G401 (cell line): ENCODE measurements at regions not wholly inside any gene's neighbourhood (a gene's known extent, or its start where the extent isn't known, plus 50 kb on each side); places are given as distances from the start of the nearest gene placed in this dataset.

Experiments used
- DNase-seq: peaks from one replicate; pipeline ENCODE4 v3.0.0-alpha.2; 2015; ENCODE audit warnings: low spot score
- in situ Hi-C: cut with HindIII; loops from 2 replicates; pipeline ENCODE4 v1.10.0; 2016; ENCODE audit warnings: low sequenced_read_pairs, mixed read lengths

- in situ Hi-C loops, result no loop called here
These were observed 50.8 kb upstream of the INCENP start for GRCh38 chr11:62073061-62073460.

GRCh38 chr11:62071408-62071807, 52.4 kb upstream of the INCENP start:
- in situ Hi-C loops, result no loop called here
- DNase-seq, result no peak

More at GRCh38 chr11:62073061-62073460, 50.8 kb upstream of the INCENP start:
- no peak for DNase-seq

- no peak for DNase-seq
- in situ Hi-C loops, result no loop called here
These were observed 53.6 kb upstream of the INCENP start for GRCh38 chr11:62069986-62070919.

- no peak for DNase-seq
- in situ Hi-C loops, result no loop called here
These were observed 54.4 kb upstream of the INCENP start for GRCh38 chr11:62069374-62069773.

- in situ Hi-C loops, result no loop called here
These were observed 55.1 kb upstream of the INCENP start for GRCh38 chr11:62068730-62069129.

GRCh38 chr11:62067741-62068140, 56.1 kb upstream of the INCENP start:
- DNase-seq, result no peak
- in situ Hi-C loops, result no loop called here

More at GRCh38 chr11:62068730-62069129, 55.1 kb upstream of the INCENP start:
- DNase-seq, result no peak

GRCh38 chr11:62064221-62064620, 59.6 kb upstream of the INCENP start:
- in situ Hi-C loops, result no loop called here
- no peak for DNase-seq

GRCh38 chr11:62062223-62062861, 61.5 kb upstream of the INCENP start:
- no peak for DNase-seq
- in situ Hi-C loops, result no loop called here

GRCh38 chr11:62061356-62062222, 62.2 kb upstream of the INCENP start:
- in situ Hi-C loops, result no loop called here
- DNase-seq, result no peak

- in situ Hi-C loops, result no loop called here
- DNase-seq, result no peak
These were observed 66.7 kb upstream of the INCENP start for GRCh38 chr11:62057069-62057468.

- in situ Hi-C loops, result no loop called here
- no peak for DNase-seq
These were observed 67.8 kb upstream of the INCENP start for GRCh38 chr11:62055970-62056369.

GRCh38 chr11:62054484-62055121, 69.2 kb upstream of the INCENP start:
- in situ Hi-C loops, result no loop called here

GRCh38 chr11:62054081-62054480, 69.7 kb upstream of the INCENP start:
- in situ Hi-C loops, result no loop called here
- no peak for DNase-seq

More at GRCh38 chr11:62054484-62055121, 69.2 kb upstream of the INCENP start:
- DNase-seq, result peak; percentile 27

GRCh38 chr11:62050716-62051115, 73.1 kb upstream of the INCENP start:
- DNase-seq, result no peak
- in situ Hi-C loops, result no loop called here

- in situ Hi-C loops, result no loop called here
- DNase-seq, result no peak
These were observed 75.7 kb upstream of the INCENP start for GRCh38 chr11:62048100-62048499.

GRCh38 chr11:62046568-62047100, 77.2 kb upstream of the INCENP start:
- in situ Hi-C loops, result no loop called here
- DNase-seq, result no peak

- in situ Hi-C loops, result no loop called here
- DNase-seq, result no peak
These were observed 77.2 kb upstream of the FTH1 start for GRCh38 chr11:62044639-62045121.

GRCh38 chr11:62035293-62035692, 67.9 kb upstream of the FTH1 start:
- in situ Hi-C loops, result no loop called here
- no peak for DNase-seq

- in situ Hi-C loops, result no loop called here
- no peak for DNase-seq
These were observed 66.6 kb upstream of the FTH1 start for GRCh38 chr11:62034036-62034338.
